ENCODE measurements at regions not wholly inside any gene's neighbourhood (a gene's known extent, or its start where the extent isn't known, plus 50 kb on each side); places are given as distances from the start of the nearest gene placed in this dataset.

DNA sequence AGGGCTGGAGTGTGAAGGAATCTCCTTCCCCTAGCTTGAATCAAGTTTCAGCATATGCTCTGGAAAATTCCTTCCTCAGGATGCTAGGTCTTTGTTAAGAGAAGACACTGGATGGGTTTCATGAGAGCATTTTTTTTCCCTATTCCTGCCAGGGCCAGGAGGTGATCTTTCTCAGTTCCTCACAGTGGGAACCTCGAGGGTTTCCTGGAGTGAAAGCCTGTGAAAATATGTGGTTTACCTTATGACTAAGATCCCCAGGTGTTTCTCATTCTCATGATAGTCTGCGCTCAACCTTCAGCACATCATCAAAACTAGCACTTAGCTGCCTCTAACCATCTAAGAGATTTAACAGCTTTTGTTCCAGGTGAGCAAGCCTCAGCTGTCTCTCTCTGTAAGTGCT lies 985.3 kb upstream of the FAT3 start:
- no peak overlapping the region for H3K27ac ChIP-seq (ENCODE audit: insufficient read depth, low read length)
- no peak overlapping the region for H3K4ac ChIP-seq (ENCODE audit: low read depth, low read length)
- no peaks in the 10 kb centered on the region for H3K27me3 ChIP-seq (ENCODE audit: control insufficient read depth, insufficient read depth, low read length)
- H3K9me1 ChIP-seq (ENCODE audit: insufficient read depth, low read length): no peaks in the 10 kb centered on the region
- no peak overlapping the region for H3K9ac ChIP-seq (ENCODE audit: low read depth, low read length)
- H2AFZ ChIP-seq (replicated peaks; ENCODE audit: low read length, poor library complexity): no peak overlapping the region
- H2BK20ac ChIP-seq (ENCODE audit: low read depth, low read length): no peak overlapping the region
- no peak for DNase-seq
- H2AK5ac ChIP-seq (ENCODE audit: low read depth, low read length): no peak overlapping the region
- POLR2A ChIA-PET (ENCODE audit: unreplicated experiment): no interaction called here
- H3K4me2 ChIP-seq (ENCODE audit: low read depth, low read length): no peak overlapping the region
- H3K18ac ChIP-seq (ENCODE audit: low read depth, low read length): no peak overlapping the region
- H3K56ac ChIP-seq (ENCODE audit: extremely low read depth, insufficient read depth, low read length): no peak overlapping the region
- dilution Hi-C loops (cut with HindIII; ENCODE audit: low sequenced_read_pairs, unreplicated experiment) (no loop called here), intact Hi-C loops (cut with micrococcal nuclease) (no loop called here), in situ Hi-C loops (cut with MboI; ENCODE audit: low sequenced_read_pairs) (no loop called here)
- no peak for ATAC-seq (ENCODE audit: low read depth)
- no peaks in the 10 kb centered on the region for H3K4me1 ChIP-seq (ENCODE audit: control insufficient read depth, insufficient read depth, low read length)
- H3K36me3 ChIP-seq (ENCODE audit: control insufficient read depth, insufficient read depth, low read length): no peaks in the 10 kb centered on the region
- H4K91ac ChIP-seq (ENCODE audit: insufficient read depth, low read depth, low read length): no peak overlapping the region
- H2BK15ac ChIP-seq (ENCODE audit: low read depth, low read length): no peak overlapping the region
- BruUV-seq (replicated peaks): no TSS peak
- no CpG with 5 or more reads among the region's 2 CpGs for WGBS, 2 experiments (ENCODE audit: extremely low coverage in 2 of 2, insufficient read length in 1 of 2)
- H4K8ac ChIP-seq (ENCODE audit: low read depth in 2 of 2, low read length in 2 of 2): no peak overlapping the region
- H3K14ac ChIP-seq (replicated peaks; ENCODE audit: low read depth, low read length): no peak overlapping the region
- H4K5ac ChIP-seq (ENCODE audit: low read depth, low read length): no peak overlapping the region
- no peak overlapping the region for H2AK9ac ChIP-seq (replicated peaks; ENCODE audit: low read depth, low read length, poor library complexity)
- CTCF ChIA-PET: no interaction called here
- H3K79me1 ChIP-seq (ENCODE audit: low read depth in 1 of 2, low read length in 2 of 2): no peaks in the 10 kb centered on the region
- no peak overlapping the region for H3K4me3 ChIP-seq (ENCODE audit: insufficient read depth, low read depth, low read length)
- H4K20me1 ChIP-seq (ENCODE audit: insufficient read depth, low read length): no peaks in the 10 kb centered on the region
- H2BK5ac ChIP-seq (ENCODE audit: low read depth, low read length, poor library complexity, severe bottlenecking): no peak overlapping the region
- no peak for TF ChIP-seq CEBPB (IDR thresholded peaks at IDR 0.05; ENCODE audit: low read depth, low read length)
- TF ChIP-seq POLR2A (IDR thresholded peaks at IDR 0.05; ENCODE audit: low read depth, low read length): no peak
- TF ChIP-seq RAD21 (IDR thresholded peaks at IDR 0.05; ENCODE audit: low read length): no peak
- TF ChIP-seq RCOR1 (IDR thresholded peaks at IDR 0.05; ENCODE audit: insufficient replicate concordance, low read length): no peak
- TF ChIP-seq, protein P1, sequence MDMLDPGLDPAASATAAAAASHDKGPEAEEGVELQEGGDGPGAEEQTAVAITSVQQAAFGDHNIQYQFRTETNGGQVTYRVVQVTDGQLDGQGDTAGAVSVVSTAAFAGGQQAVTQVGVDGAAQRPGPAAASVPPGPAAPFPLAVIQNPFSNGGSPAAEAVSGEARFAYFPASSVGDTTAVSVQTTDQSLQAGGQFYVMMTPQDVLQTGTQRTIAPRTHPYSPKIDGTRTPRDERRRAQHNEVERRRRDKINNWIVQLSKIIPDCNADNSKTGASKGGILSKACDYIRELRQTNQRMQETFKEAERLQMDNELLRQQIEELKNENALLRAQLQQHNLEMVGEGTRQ (IDR thresholded peaks at IDR 0.05; ENCODE audit: low read depth, low read length): no peak
- no peak for TF ChIP-seq CHD1 (IDR thresholded peaks at IDR 0.05; ENCODE audit: low read depth, low read length)
- no peak for TF ChIP-seq RFX5 (IDR thresholded peaks at IDR 0.05; ENCODE audit: low read depth, low read length)
- no peak for TF ChIP-seq BHLHE40 (IDR thresholded peaks at IDR 0.05; ENCODE audit: low read depth, low read length)
- TF ChIP-seq MAFK (IDR thresholded peaks at IDR 0.05; ENCODE audit: low read depth, low read length): no peak
- TF ChIP-seq MAZ (IDR thresholded peaks at IDR 0.05; ENCODE audit: borderline replicate concordance, low read depth, low read length): no peak
- no peak for TF ChIP-seq SMC3 (IDR thresholded peaks at IDR 0.05; ENCODE audit: low read depth, low read length)
- TF ChIP-seq, protein P2, sequence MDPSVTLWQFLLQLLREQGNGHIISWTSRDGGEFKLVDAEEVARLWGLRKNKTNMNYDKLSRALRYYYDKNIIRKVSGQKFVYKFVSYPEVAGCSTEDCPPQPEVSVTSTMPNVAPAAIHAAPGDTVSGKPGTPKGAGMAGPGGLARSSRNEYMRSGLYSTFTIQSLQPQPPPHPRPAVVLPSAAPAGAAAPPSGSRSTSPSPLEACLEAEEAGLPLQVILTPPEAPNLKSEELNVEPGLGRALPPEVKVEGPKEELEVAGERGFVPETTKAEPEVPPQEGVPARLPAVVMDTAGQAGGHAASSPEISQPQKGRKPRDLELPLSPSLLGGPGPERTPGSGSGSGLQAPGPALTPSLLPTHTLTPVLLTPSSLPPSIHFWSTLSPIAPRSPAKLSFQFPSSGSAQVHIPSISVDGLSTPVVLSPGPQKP (IDR thresholded peaks at IDR 0.05; ENCODE audit: borderline replicate concordance, low read depth, low read length): no peak
- TF ChIP-seq, protein P3, sequence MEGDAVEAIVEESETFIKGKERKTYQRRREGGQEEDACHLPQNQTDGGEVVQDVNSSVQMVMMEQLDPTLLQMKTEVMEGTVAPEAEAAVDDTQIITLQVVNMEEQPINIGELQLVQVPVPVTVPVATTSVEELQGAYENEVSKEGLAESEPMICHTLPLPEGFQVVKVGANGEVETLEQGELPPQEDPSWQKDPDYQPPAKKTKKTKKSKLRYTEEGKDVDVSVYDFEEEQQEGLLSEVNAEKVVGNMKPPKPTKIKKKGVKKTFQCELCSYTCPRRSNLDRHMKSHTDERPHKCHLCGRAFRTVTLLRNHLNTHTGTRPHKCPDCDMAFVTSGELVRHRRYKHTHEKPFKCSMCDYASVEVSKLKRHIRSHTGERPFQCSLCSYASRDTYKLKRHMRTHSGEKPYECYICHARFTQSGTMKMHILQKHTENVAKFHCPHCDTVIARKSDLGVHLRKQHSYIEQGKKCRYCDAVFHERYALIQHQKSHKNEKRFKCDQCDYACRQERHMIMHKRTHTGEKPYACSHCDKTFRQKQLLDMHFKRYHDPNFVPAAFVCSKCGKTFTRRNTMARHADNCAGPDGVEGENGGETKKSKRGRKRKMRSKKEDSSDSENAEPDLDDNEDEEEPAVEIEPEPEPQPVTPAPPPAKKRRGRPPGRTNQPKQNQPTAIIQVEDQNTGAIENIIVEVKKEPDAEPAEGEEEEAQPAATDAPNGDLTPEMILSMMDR (conservative IDR thresholded peaks at IDR 0.05; ENCODE audit: low read depth, low read length): no peak
- H3K9me3 ChIP-seq (ENCODE audit: control insufficient read depth, insufficient read depth, low read length): no peaks in the 10 kb centered on the region
- H2BK120ac ChIP-seq (ENCODE audit: low read depth, low read length): no peak overlapping the region
- H3K23ac ChIP-seq (ENCODE audit: low read depth, low read length): no peak overlapping the region

Measured in IMR-90 (cell line).